SK-N-SH treated with all-trans-retinoic acid at 6 μM for 48 hours (cell line): ENCODE measurements at regions not wholly inside any gene's neighbourhood (a gene's known extent, or its start where the extent isn't known, plus 50 kb on each side); places are given as distances from the start of the nearest gene placed in this dataset.

Source experiments
- ATAC-seq: fragments of 200-7000 bp; cut with Tn5 transposase; 3 replicates; pipeline ENCODE4 v1.9.1; 2020; ENCODE audit warnings: mild to moderate bottlenecking, moderate library complexity
- ARNTL ChIP-seq: fragments of 450-650 bp; formaldehyde crosslinking; IDR thresholded peaks from 2 replicates; pipeline ENCODE4 v1.5.0; 2020; ENCODE audit warnings: low read depth, mild to moderate bottlenecking, moderate library complexity, borderline replicate concordance
- BACH2 ChIP-seq: fragments of 250-450 bp; sonication (Bioruptor Pico); IDR thresholded peaks from 2 replicates; pipeline ENCODE4 v1.9.0; 2021; ENCODE audit warnings: mild to moderate bottlenecking, borderline replicate concordance
- CSDC2 ChIP-seq: fragments of 250-450 bp; sonication (Bioruptor Pico); IDR thresholded peaks from 2 replicates; pipeline ENCODE4 v1.5.0; 2020; ENCODE audit warnings: mild to moderate bottlenecking, moderate library complexity
- ESRRG ChIP-seq: fragments of 250-450 bp; sonication (Bioruptor Pico); IDR thresholded peaks from 2 replicates; pipeline ENCODE4 v1.6.1; 2021; ENCODE audit warnings: mild to moderate bottlenecking
- GLIS3 ChIP-seq: fragments of 250-450 bp; sonication (Bioruptor Pico); IDR thresholded peaks from 2 replicates; pipeline ENCODE4 v1.5.0; 2020; ENCODE audit warnings: mild to moderate bottlenecking, moderate library complexity
- OSR1 ChIP-seq: fragments of 250-450 bp; sonication (Bioruptor Pico); IDR thresholded peaks from 2 replicates; pipeline ENCODE4 v1.8.0; 2022; ENCODE audit warnings: moderate library complexity, mild to moderate bottlenecking, inconsistent platforms
- PPARA ChIP-seq: fragments of 250-450 bp; sonication (Bioruptor Pico); IDR thresholded peaks from 2 replicates; pipeline ENCODE4 v1.5.0; 2020; ENCODE audit warnings: mild to moderate bottlenecking, borderline replicate concordance
- RARB ChIP-seq: fragments of 250-450 bp; sonication (Bioruptor Pico); IDR thresholded peaks from 2 replicates; pipeline ENCODE4 v1.8.0; 2021; ENCODE audit warnings: mild to moderate bottlenecking, moderate library complexity
- TOX ChIP-seq: fragments of 250-450 bp; sonication (Bioruptor Pico); IDR thresholded peaks from 2 replicates; pipeline ENCODE4 v1.8.0; 2021; ENCODE audit warnings: mild to moderate bottlenecking, moderate library complexity, borderline replicate concordance
- ZC3H10 ChIP-seq: fragments of 250-450 bp; sonication (Bioruptor Pico); IDR thresholded peaks from 2 replicates; pipeline ENCODE4 v1.5.1; 2021; ENCODE audit warnings: mild to moderate bottlenecking, moderate library complexity
- ZFP3 ChIP-seq: fragments of 250-450 bp; sonication (Bioruptor Pico); IDR thresholded peaks from 2 replicates; pipeline ENCODE4 v1.5.0; 2020; ENCODE audit warnings: mild to moderate bottlenecking, moderate library complexity
- ZFP30 ChIP-seq: fragments of 450-650 bp; formaldehyde crosslinking; IDR thresholded peaks from 2 replicates; pipeline ENCODE4 v1.5.0; 2022; ENCODE audit warnings: mild to moderate bottlenecking, moderate library complexity
- ZNF565 ChIP-seq: fragments of 450-650 bp; formaldehyde crosslinking; conservative IDR thresholded peaks from 2 replicates; pipeline ENCODE4 v1.5.0; 2020; ENCODE audit warnings: low read depth, mild to moderate bottlenecking, moderate library complexity
- ZNF70 ChIP-seq: fragments of 450-650 bp; formaldehyde crosslinking; IDR thresholded peaks from 2 replicates; pipeline ENCODE4 v1.5.0; 2020; ENCODE audit warnings: mild to moderate bottlenecking, moderate library complexity
- ZNF8 ChIP-seq: fragments of 450-650 bp; formaldehyde crosslinking; IDR thresholded peaks from 2 replicates; pipeline ENCODE4 v1.5.0; 2020; ENCODE audit warnings: mild to moderate bottlenecking, moderate library complexity
- TF ChIP-seq, protein P1 (sequence below): fragments of 250-450 bp; sonication (Bioruptor Pico); IDR thresholded peaks from 2 replicates; pipeline ENCODE4 v1.8.0; 2020; ENCODE audit warnings: mild to moderate bottlenecking, moderate library complexity, borderline replicate concordance
- TF ChIP-seq, protein P2 (sequence below): fragments of 250-450 bp; sonication (Bioruptor Pico); IDR thresholded peaks from 2 replicates; pipeline ENCODE4 v1.5.1; 2020; ENCODE audit warnings: low read depth, mild to moderate bottlenecking, moderate library complexity
- TF ChIP-seq, protein P3 (sequence below): fragments of 250-450 bp; sonication (Bioruptor Pico); IDR thresholded peaks from 2 replicates; pipeline ENCODE4 v1.5.1; 2021; ENCODE audit warnings: mild to moderate bottlenecking, moderate library complexity
- TF ChIP-seq, protein P4 (sequence below): fragments of 250-450 bp; sonication (Bioruptor Pico); IDR thresholded peaks from 2 replicates; pipeline ENCODE4 v1.8.0; 2021; ENCODE audit warnings: low read depth, mild to moderate bottlenecking, moderate library complexity, borderline replicate concordance

DNA sequence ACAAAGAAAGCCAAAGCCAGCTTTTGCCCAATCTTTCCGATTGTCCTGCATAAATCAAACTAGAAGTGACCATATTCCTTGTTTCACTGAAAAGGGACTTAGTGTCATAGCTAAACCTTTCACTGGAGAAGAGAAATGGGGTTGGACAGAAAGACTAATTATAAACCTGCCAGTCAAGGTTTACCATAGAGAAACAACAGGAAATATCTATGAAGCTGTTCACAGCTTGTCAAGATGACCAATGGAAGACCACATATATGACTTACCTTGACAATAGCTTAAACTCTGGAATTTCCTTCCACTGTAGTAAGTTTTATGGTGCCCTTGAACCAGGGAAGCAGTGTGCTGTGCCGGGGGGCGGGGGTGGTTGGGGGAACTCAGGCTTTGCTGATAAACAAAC, 107.7 kb upstream of the PHACTR1 start:
- no peak for ATAC-seq

DNA sequence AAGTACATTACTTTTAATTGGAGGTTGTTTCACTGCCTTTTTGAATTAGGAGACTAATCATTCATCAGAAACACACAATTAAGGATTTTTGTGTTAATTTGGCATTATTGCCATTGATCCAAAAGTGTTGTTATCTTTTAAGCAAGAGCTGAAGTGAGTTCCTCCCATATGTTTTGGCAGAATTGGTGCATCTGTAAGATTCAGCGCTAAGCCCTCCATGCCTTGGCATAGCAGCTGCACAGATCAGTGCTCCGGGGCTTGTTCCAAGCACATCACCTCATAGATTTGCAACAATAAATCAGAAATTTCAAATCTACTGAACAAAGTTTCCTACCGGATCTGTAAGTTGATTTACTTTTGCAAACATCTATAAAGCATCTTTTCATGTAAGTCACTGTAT, 106.8 kb upstream of the PHACTR1 start:
- no peak for TF ChIP-seq BACH2 (CRISPR knock-in tag)
- no peak for ATAC-seq

More for the DNA sequence above, 107.7 kb upstream of the PHACTR1 start:
- no peak for TF ChIP-seq CSDC2 (CRISPR knock-in tag)
- TF ChIP-seq, protein P1, sequence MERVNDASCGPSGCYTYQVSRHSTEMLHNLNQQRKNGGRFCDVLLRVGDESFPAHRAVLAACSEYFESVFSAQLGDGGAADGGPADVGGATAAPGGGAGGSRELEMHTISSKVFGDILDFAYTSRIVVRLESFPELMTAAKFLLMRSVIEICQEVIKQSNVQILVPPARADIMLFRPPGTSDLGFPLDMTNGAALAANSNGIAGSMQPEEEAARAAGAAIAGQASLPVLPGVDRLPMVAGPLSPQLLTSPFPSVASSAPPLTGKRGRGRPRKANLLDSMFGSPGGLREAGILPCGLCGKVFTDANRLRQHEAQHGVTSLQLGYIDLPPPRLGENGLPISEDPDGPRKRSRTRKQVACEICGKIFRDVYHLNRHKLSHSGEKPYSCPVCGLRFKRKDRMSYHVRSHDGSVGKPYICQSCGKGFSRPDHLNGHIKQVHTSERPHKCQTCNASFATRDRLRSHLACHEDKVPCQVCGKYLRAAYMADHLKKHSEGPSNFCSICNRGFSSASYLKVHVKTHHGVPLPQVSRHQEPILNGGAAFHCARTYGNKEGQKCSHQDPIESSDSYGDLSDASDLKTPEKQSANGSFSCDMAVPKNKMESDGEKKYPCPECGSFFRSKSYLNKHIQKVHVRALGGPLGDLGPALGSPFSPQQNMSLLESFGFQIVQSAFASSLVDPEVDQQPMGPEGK (CRISPR knock-in tag), result no peak
- no peak for TF ChIP-seq PPARA (CRISPR knock-in tag)
- TF ChIP-seq TOX, result no peak
- no peak for TF ChIP-seq BACH2 (CRISPR knock-in tag)
- no peak for TF ChIP-seq ZNF565 (CRISPR knock-in tag)
- no peak for TF ChIP-seq ZC3H10 (CRISPR knock-in tag)
- no peak for TF ChIP-seq ESRRG
- no peak for TF ChIP-seq ZNF70 (CRISPR knock-in tag)
- TF ChIP-seq RARB (CRISPR knock-in tag), result no peak
- no peak for TF ChIP-seq GLIS3 (CRISPR knock-in tag)
- no peak for TF ChIP-seq OSR1 (CRISPR knock-in tag)

DNA sequence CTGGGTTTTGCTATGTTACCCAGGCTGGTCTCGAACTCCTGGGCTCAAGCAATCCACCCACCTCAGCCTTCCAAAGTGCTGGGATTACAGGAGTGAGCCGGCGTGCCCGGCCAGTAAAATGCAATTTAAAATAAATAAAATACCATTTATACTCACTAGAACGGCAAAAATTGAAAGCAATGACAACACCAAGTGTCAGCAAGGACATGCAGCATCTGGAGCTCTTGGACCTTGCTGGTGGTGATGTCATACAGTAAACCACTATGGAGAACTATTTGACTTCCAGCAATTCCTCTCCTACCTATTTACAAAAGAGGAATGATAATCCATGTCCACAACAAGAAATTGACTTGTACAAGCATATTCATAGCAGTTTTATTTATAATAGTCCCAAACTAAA, 105.7 kb upstream of the PHACTR1 start:
- TF ChIP-seq ARNTL (no peak), CSDC2 (CRISPR knock-in tag) (no peak), ZFP3 (CRISPR knock-in tag) (no peak), ZFP30 (no peak), ZNF70 (CRISPR knock-in tag) (no peak), GLIS3 (CRISPR knock-in tag) (no peak), PPARA (CRISPR knock-in tag) (no peak), ESRRG (no peak), OSR1 (CRISPR knock-in tag) (no peak), TOX (no peak)
- TF ChIP-seq, protein P2, sequence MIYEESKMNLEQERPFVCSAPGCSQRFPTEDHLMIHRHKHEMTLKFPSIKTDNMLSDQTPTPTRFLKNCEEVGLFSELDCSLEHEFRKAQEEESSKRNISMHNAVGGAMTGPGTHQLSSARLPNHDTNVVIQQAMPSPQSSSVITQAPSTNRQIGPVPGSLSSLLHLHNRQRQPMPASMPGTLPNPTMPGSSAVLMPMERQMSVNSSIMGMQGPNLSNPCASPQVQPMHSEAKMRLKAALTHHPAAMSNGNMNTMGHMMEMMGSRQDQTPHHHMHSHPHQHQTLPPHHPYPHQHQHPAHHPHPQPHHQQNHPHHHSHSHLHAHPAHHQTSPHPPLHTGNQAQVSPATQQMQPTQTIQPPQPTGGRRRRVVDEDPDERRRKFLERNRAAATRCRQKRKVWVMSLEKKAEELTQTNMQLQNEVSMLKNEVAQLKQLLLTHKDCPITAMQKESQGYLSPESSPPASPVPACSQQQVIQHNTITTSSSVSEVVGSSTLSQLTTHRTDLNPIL (CRISPR knock-in tag), result no peak
- TF ChIP-seq, protein P3, sequence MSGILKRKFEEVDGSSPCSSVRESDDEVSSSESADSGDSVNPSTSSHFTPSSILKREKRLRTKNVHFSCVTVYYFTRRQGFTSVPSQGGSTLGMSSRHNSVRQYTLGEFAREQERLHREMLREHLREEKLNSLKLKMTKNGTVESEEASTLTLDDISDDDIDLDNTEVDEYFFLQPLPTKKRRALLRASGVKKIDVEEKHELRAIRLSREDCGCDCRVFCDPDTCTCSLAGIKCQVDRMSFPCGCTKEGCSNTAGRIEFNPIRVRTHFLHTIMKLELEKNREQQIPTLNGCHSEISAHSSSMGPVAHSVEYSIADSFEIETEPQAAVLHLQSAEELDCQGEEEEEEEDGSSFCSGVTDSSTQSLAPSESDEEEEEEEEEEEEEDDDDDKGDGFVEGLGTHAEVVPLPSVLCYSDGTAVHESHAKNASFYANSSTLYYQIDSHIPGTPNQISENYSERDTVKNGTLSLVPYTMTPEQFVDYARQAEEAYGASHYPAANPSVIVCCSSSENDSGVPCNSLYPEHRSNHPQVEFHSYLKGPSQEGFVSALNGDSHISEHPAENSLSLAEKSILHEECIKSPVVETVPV (CRISPR knock-in tag), result no peak
- no peak for ATAC-seq

DNA sequence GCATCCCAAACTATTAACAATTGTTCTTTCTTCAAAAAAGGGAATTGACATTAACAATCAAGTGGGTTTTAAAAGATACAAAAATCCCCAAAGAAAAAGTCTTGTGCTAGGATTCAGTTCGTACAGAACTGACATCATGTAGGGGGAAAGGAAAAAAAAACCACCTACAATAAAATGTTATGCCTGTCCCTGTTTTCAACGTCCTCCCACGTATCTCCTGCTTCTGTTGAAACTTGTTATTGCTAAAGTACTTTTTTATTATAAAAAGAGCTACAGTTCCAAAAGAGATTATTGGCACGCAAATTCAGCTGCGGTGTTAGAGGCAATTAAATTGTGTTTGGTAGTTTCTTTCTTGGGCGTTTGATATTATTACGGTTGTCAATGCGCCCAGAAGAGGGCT, 102.8 kb upstream of the PHACTR1 start:
- ATAC-seq, result no peak
- TF ChIP-seq GLIS3 (CRISPR knock-in tag), result no peak
- TF ChIP-seq, protein P4, sequence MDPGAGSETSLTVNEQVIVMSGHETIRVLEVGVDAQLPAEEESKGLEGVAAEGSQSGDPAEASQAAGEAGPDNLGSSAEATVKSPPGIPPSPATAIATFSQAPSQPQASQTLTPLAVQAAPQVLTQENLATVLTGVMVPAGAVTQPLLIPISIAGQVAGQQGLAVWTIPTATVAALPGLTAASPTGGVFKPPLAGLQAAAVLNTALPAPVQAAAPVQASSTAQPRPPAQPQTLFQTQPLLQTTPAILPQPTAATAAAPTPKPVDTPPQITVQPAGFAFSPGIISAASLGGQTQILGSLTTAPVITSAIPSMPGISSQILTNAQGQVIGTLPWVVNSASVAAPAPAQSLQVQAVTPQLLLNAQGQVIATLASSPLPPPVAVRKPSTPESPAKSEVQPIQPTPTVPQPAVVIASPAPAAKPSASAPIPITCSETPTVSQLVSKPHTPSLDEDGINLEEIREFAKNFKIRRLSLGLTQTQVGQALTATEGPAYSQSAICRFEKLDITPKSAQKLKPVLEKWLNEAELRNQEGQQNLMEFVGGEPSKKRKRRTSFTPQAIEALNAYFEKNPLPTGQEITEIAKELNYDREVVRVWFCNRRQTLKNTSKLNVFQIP (CRISPR knock-in tag), result no peak
- no peak for TF ChIP-seq CSDC2 (CRISPR knock-in tag)
- no peak for TF ChIP-seq ZFP30
- no peak for TF ChIP-seq ZNF8 (CRISPR knock-in tag)
- TF ChIP-seq BACH2 (CRISPR knock-in tag), result no peak
- no peak for TF ChIP-seq ZNF565 (CRISPR knock-in tag)
- TF ChIP-seq, protein P2 (CRISPR knock-in tag), result no peak
- TF ChIP-seq ZNF70 (CRISPR knock-in tag), result no peak
- no peak for TF ChIP-seq ZC3H10 (CRISPR knock-in tag)
- no peak for TF ChIP-seq ESRRG
- TF ChIP-seq PPARA (CRISPR knock-in tag), result no peak
- no peak for TF ChIP-seq OSR1 (CRISPR knock-in tag)
- TF ChIP-seq, all 23 proteins: peak for 0
